H4 (cell line): ENCODE measurements at regions not wholly inside any gene's neighbourhood (a gene's known extent, or its start where the extent isn't known, plus 50 kb on each side); places are given as distances from the start of the nearest gene placed in this dataset.

Source experiments
- DNase-seq: peaks from one replicate; pipeline ENCODE4 v3.0.0-alpha.2; 2015; ENCODE audit warnings: low spot score

GRCh38 chr12:124631681-124632256 is 64.4 kb upstream of the NCOR2 start:
- no peak for DNase-seq

GRCh38 chr12:124630791-124631313 is 63.4 kb upstream of the NCOR2 start:
- no peak for DNase-seq

- no peak for DNase-seq
These were observed 62.5 kb upstream of the NCOR2 start for GRCh38 chr12:124629789-124630480.

GRCh38 chr12:124629117-124629516 is 61.7 kb upstream of the NCOR2 start:
- no peak for DNase-seq

- DNase-seq: no peak
These were observed 60.5 kb upstream of the NCOR2 start for GRCh38 chr12:124627956-124628355.

- no peak for DNase-seq
These were observed 59.6 kb upstream of the NCOR2 start for GRCh38 chr12:124626971-124627411.

- peak; percentile 48 for DNase-seq
These were observed 58.7 kb upstream of the NCOR2 start for GRCh38 chr12:124625867-124626675.

GRCh38 chr12:124624823-124625222 is 57.4 kb upstream of the NCOR2 start:
- no peak for DNase-seq

- DNase-seq: no peak
These were observed 56.1 kb upstream of the NCOR2 start for GRCh38 chr12:124623344-124624035.

GRCh38 chr12:124622764-124623163 is 55.4 kb upstream of the NCOR2 start:
- DNase-seq: no peak

GRCh38 chr12:124622331-124622730 is 54.9 kb upstream of the NCOR2 start:
- no peak for DNase-seq

- DNase-seq: no peak
These were observed 53.9 kb upstream of the NCOR2 start for GRCh38 chr12:124621296-124621660.

- DNase-seq: no peak
These were observed 53.3 kb upstream of the NCOR2 start for GRCh38 chr12:124620606-124621295.

GRCh38 chr12:124618291-124618902 is 51.0 kb upstream of the NCOR2 start:
- DNase-seq: no peak

- no peak for DNase-seq
These were observed 50.2 kb upstream of the NCOR2 start for GRCh38 chr12:124617615-124618014.
